HG03196 (cell line): ENCODE measurements at regions not wholly inside any gene's neighbourhood (a gene's known extent, or its start where the extent isn't known, plus 50 kb on each side); places are given as distances from the start of the nearest gene placed in this dataset.

Experiments
- ATAC-seq: cut with Tn5 transposase; IDR thresholded peaks from one replicate; pipeline ENCODE4 v1.9.1; 2021; ENCODE audit not compliant: unreplicated experiment

GRCh38 chr2:181241366-181241765 lies 215.8 kb upstream of the ITGA4 start:
- no peak for ATAC-seq

DNA sequence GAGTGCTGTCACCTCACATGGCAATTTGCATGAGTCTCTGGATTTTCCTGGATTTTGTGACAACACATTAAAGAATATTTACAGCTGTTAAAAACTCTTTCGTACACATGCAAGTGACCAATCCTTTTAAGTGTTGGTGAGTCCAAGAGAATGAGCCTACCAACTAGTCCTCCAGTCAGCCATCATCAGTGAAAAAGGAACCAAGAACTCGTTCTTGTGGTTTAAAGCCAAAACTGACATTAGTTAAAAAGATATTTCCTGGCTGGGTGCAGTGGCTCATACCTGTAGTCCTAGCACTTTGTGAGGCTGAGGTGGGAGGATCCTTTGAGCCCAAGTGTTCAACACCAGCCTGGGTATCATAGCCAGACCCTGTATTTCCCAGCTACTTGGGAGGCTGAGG lies 215.4 kb upstream of the ITGA4 start:
- no peak for ATAC-seq

GRCh38 chr2:181242262-181242661 lies 214.9 kb upstream of the ITGA4 start:
- ATAC-seq, result no peak

- ATAC-seq, result no peak
Measured at GRCh38 chr2:181243319-181243718, 213.9 kb upstream of the ITGA4 start.

DNA sequence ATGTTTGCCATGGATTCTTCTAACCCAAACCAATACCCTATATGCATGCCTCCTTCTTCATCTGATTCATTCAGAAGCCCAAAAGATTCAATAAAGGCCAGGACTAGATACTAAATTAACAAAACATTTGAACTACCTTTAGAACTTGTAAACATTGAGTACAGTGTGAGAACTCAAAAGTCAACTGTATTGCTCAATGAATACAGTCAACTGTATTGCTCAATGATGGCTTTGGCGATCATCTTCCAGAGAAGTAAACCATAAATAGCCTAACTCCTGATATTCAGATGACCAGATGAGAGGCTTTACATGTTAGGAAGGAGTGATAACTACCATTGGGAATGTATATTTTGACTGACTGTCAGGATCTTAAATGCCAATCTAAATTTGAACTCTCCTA lies 206.5 kb upstream of the ITGA4 start:
- no peak for ATAC-seq

DNA sequence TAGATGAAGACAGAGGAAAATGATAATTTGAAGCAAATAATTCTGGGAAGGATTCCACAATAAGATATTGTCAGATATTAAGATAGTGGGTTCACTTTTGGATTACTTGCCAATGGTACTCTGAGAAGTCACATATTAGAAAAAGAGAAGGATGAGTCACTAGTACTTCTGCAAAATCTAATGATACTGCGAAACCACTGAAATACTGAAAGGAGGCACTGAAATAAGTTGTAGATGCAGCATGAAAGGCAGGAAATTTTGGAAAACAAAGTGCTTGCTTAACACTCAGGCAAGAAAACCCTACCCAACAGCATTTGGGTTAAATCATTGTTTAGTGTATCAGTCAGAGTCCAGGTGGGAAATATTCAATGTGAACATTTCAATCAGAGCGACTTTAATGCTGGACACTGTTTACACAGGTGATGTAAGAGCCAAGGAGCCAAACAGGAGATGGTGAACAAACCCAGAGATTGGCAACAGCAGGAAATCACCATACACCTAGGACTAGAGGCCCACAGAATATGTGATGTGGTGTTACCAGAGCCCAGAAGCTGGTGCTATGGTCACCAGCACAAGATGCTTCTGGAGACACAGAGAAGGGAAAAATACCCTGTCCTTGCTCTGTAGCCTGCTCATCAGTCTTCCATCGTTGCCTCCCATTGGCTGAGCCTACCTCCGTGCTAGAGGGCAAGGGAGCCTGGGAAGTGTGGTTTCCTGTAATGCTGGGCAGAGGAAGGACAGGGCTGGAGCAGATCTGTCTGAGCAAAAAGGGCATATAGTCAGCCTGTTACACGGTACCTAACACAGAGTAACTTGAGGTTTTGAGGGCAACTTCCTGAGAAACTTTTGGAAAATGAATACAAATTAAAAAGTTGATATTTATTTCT lies 204.7 kb upstream of the ITGA4 start:
- peak; percentile 56 for ATAC-seq

- ATAC-seq, result no peak
Measured at GRCh38 chr2:181253438-181253837, 203.7 kb upstream of the ITGA4 start.

- no peak for ATAC-seq
Measured at GRCh38 chr2:181255651-181256050, 201.5 kb upstream of the ITGA4 start.

GRCh38 chr2:181258720-181259119 lies 198.5 kb upstream of the ITGA4 start:
- no peak for ATAC-seq

- ATAC-seq, result no peak
Measured at GRCh38 chr2:181262782-181263181, 194.4 kb upstream of the ITGA4 start.

- ATAC-seq, result no peak
Measured at GRCh38 chr2:181264001-181264400, 193.2 kb upstream of the ITGA4 start.

- no peak for ATAC-seq
Measured at GRCh38 chr2:181264441-181264840, 192.7 kb upstream of the ITGA4 start.

- ATAC-seq, result no peak
Measured at GRCh38 chr2:181266614-181267013, 190.6 kb upstream of the ITGA4 start.

DNA sequence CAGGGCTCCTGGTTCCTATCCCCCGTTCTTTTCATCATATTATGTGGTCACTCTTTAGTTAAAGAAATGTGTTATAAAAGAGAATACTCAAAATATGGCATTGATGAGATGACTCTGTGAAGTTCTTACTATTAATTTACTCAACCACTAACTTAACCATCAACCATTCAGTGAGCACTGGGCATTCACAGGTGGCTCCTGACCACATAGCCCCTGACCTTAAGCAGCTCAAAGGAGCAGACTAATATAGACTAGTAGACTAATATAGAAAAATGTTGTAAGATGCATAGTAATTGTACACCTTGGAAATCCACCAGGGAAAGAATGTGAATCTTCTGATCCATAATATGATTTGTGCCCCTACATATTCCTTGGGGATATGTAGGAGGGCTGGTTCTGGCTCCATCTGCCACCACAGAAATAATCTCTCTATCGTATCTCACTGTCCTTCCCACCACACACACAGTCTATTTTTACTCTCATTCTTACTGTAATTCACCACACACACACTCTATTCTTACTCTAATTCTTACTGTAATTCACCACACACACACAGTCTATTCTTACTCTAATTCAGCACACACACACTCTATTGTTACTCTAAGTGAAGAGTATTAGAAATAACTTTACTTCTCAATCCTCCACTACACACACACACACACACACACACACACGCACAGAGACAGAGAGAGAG lies 188.9 kb upstream of the ITGA4 start:
- no peak for ATAC-seq

- no peak for ATAC-seq
Measured at GRCh38 chr2:181273986-181274385, 183.2 kb upstream of the ITGA4 start.

DNA sequence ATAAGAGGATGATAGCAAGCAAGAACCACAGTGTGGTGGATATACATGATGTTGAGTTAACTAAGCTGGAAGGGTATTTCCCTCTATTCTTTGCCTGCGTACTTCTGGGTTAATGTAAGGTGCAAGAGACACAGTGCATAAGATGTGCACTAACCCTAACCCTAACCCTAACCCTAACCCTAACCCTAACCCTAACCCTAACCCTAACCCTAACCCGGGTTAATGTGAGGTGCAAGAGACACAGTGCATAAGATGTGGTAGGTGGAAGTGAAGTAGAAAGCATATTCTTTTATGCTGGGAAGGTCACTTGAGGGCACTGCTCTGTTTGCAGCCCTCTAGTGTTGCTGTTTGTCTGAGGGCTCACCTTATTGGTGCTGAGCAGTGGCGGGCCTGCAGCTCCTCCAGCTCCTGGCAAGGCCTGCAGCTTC lies 181.5 kb upstream of the ITGA4 start:
- no peak for ATAC-seq

GRCh38 chr2:181281206-181281832 lies 175.9 kb upstream of the ITGA4 start:
- no peak for ATAC-seq

DNA sequence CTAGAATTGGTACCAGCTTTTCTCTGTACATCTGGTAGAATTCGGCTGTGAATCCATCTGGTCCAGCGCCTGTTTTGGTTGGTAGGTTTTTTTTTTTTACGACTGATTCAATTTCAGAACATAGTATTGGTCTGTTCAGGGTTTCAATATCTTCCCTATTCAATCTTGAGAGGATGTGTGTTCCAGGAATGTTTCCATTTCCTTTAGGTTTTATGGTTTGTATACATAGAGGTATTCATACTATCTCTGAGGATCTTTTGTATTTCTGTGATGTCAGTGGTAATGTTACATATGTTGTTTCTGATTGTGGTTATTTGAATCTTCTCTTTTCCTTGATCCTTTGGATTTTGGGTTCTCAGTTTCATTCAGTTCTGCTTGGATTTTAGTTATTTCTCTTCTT lies 172.1 kb upstream of the ITGA4 start:
- ATAC-seq, result no peak

- ATAC-seq, result no peak
Measured at GRCh38 chr2:181289698-181290097, 167.5 kb upstream of the ITGA4 start.

DNA sequence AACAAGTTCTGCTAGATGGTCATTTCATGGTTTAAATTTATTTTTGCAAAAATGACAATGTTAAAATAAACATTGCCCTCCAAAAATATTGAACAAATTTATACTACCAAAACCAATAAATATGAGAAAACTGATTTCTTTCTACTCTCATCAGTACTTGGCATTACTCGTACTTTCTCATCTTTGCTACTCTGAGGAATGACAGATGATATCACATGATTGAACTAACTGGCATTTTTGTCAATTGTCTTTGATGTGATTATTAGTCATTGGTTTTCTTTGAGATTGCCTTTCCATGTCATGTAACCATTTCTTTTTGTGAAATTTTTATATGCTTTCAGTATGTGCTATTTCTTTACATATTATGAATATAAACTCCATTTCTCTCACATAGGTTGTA lies 167.0 kb upstream of the ITGA4 start:
- ATAC-seq, result no peak

- ATAC-seq, result no peak
Measured at GRCh38 chr2:181294979-181295378, 162.2 kb upstream of the ITGA4 start.
